Fibroblast of mammary gland (primary cell): ENCODE measurements at regions not wholly inside any gene's neighbourhood (a gene's known extent, or its start where the extent isn't known, plus 50 kb on each side); places are given as distances from the start of the nearest gene placed in this dataset.

Experiments used
- DNase-seq: peaks from one replicate; pipeline ENCODE4 v3.0.0-alpha.2; 2010; ENCODE audit warnings: low read depth
- H3K4me3 ChIP-seq: 2 replicates; pipeline ENCODE4 v1.5.1; 2011; ENCODE audit warnings: low read depth, mild to moderate bottlenecking, low read length, moderate library complexity; ENCODE audit not compliant: control insufficient read depth
- TF ChIP-seq, protein P1 (sequence below): conservative IDR thresholded peaks from 2 replicates; pipeline ENCODE4 v1.5.1; 2011; ENCODE audit warnings: low read depth, low read length, inconsistent platforms; ENCODE audit not compliant: control insufficient read depth, insufficient read depth

DNA sequence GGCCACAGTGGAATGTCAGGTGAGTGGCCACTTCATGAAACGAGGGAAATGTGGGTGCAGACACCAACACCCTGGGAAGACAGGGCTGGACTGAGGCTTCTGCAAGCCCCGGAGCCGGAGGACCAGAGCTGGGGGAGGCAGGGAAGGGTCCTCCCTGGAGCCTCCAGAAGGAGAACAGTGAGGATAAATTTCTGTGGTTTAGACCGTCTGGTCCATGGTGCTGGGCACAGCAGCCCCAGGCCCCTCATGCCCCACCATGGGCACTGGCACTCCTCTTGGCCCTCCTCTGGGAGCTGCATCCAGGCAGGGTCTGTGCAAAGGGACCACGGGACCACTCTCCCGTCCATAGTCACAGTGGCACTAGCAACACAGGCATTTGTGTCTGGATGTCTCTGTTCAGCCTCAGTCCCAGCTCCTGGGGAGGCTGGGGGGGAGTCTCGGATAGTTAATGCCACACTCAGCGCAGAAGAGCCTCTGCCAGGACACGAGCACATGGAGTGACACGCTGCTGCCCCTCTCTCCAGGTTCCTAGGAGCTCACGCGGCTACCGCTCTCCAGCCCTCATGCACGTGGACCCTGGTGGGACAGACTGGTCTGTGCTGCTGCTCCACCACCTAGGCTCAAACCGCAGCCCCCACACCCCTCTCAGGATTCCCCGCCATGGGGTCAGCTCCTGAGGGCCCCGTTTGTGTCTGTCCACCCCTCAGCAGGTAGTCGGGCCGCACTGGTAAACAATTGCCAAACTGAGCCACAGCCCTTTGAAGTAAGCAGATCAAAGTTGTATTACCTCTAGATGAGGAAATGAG lies 305.9 kb upstream of the SALL3 start:
- TF ChIP-seq, protein P1, sequence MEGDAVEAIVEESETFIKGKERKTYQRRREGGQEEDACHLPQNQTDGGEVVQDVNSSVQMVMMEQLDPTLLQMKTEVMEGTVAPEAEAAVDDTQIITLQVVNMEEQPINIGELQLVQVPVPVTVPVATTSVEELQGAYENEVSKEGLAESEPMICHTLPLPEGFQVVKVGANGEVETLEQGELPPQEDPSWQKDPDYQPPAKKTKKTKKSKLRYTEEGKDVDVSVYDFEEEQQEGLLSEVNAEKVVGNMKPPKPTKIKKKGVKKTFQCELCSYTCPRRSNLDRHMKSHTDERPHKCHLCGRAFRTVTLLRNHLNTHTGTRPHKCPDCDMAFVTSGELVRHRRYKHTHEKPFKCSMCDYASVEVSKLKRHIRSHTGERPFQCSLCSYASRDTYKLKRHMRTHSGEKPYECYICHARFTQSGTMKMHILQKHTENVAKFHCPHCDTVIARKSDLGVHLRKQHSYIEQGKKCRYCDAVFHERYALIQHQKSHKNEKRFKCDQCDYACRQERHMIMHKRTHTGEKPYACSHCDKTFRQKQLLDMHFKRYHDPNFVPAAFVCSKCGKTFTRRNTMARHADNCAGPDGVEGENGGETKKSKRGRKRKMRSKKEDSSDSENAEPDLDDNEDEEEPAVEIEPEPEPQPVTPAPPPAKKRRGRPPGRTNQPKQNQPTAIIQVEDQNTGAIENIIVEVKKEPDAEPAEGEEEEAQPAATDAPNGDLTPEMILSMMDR: no peak
- no peak for DNase-seq
- no peak overlapping the region for H3K4me3 ChIP-seq

DNA sequence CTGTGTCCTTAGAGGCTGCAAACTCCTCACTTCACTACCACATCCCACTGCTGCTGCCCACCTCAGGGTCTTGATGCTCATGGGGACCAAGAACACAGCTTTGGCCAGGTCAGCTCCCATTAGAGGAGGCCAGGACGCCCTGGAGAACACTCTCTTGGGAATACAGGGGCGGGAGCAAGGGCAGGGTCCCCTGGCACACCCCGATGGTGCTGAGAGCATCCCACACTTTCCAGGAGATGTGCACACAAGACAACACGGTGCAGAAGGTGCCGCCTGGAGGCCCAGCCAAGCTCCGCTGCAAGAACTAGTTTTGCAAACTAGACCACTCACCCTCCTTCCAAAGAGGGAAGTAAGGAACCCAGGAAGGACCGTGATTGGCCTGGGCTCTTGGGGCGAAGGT lies 304.4 kb upstream of the SALL3 start:
- no peak for DNase-seq
- no peak overlapping the region for H3K4me3 ChIP-seq
- TF ChIP-seq, protein P1: no peak

DNA sequence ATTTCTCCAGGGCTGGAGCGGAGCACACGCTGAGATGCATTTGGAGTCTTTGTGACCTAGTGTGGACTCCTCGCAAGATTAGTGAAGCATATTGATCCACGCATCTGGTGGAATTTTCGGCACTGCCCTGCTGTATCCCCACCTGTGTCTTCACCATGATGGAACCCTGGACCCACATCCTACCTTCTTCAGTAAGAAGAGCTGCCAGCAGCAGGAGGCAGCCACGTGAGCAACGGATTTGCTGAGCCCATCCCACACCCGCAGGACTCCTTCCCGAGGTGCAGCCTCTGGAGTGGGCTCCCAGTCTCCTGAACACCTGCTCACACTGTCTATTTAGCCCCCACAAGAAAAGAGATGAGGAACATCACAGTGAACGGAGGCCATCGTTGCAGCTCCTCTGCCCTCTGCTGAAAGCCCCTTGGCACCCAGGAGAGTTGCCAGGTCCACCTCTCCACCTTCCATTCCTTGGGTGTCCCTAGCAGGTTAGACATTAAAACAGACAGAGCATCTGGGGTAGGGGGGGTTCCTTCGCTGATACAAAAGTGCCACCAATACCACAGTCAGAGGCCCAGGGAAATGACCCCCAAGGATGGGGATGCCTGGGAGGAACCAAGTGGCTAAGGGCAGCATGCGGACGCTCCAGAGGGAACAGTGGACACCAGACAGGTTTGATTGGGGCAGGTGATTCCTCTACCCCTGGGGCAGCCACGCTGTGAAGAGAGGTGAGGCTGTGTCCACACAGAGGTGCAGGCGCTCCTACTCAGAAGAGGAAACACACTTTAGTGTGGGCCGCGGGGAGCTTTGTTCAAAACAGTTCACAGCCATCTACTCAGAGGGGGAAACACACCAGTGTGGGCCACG lies 302.8 kb upstream of the SALL3 start:
- DNase-seq: no peak
- TF ChIP-seq, protein P1: no peak
- no peak overlapping the region for H3K4me3 ChIP-seq

DNA sequence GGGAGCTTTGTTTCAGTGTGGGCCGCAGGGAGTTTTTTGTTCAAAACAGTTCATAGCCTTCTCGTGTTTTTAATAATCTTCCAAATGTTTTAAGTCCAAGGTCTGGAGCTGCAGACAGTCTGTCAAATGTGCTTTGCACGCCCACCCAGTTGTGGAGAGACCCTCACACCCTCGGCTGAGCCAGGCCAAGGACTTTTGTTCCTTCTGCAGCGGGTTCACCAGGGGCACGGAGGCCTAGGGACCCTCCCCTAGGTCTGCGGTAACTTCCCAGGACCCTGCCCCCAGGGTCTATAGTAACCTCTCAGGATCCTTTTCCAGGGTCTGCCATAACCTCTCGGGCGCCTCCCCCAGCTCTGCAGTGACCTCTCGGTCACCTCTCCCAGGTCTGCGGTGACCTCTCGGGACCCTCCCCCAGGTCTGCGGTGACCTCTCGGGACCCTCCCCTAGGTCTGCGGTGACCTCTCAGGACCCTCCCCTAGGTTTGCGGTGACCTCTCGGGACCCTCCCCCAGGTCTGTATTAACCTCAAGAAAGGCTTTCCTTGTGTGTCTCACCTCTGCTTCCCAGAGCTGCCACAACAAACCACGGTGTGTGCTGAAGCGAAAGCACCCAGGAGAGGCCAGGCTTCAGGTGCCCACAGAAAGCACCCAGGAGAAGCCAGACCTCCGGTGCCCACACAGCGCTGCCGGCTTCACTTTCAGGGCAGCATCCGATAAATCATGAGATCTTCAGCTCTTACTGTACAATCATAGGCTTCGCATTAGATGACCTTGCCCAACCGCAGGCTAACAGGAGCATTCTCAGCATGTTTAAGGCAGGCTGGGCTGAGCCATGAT lies 301.9 kb upstream of the SALL3 start:
- DNase-seq: no peak
- H3K4me3 ChIP-seq: no peak overlapping the region
- TF ChIP-seq, protein P1: no peak

DNA sequence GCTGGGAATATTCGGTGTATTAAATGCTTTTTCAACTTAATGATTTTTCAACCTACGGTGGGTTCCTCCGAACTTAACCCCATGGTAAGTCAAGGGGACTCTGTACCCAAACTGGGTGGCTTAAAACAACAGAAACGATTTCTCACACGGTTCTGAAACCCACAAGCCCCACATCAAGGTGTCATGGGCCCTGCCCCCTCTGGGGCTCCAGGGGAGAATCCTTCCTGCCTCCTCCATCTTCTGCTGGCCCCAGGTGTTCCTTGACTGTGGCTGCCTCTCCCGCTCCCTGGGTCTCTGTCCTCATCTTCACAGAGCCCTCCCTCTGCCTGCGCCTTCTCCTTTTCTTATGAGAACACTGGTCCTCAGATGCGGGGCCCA lies 301.3 kb upstream of the SALL3 start:
- TF ChIP-seq, protein P1: no peak
- H3K4me3 ChIP-seq: no peak overlapping the region
- DNase-seq: no peak

DNA sequence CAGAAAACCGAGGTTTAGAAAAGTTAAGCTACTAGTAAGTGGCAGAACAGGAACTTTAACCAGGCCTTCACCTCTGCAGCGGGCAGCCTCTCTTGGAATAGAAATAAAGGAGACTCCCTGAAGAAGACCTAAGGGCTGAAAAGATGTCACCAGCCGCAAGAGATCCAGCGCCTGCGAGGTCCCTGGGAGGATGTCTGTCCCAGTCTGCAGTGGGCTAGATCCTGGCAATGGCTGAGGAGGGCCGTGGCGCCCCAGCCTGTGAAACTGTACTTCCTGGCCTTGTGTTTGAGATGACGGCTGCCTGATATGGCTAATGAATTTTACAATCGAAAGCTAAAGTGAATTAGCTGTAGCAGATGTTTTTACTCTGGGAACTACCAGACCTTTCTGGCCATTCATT lies 300.6 kb upstream of the SALL3 start:
- DNase-seq: no peak
- TF ChIP-seq, protein P1: no peak

More for the DNA sequence above, 300.6 kb upstream of the SALL3 start:
- no peak overlapping the region for H3K4me3 ChIP-seq
